HCT116 (cell line): ENCODE measurements at regions not wholly inside any gene's neighbourhood (a gene's known extent, or its start where the extent isn't known, plus 50 kb on each side); places are given as distances from the start of the nearest gene placed in this dataset.

Source experiments
- ATF3 ChIP-seq: IDR thresholded peaks from 2 replicates; pipeline ENCODE4 v1.6.1; 2012
- CEBPB ChIP-seq: IDR thresholded peaks from 2 replicates; pipeline ENCODE4 v1.6.1; 2012; ENCODE audit warnings: low read depth
- CTCF ChIP-seq, 3 experiments: fragments of 200-600 bp in 1 of 3; sonication (generic) in 1 of 3; IDR thresholded peaks in 2 of 3; conservative IDR thresholded peaks in 1 of 3; 2 replicates each; pipeline ENCODE4 v1.5.1; 2012 to 2017; ENCODE audit warnings: low read depth in 2 of 3, low read length in 2 of 3, antibody characterized with exemption in 1 of 3, borderline replicate concordance in 1 of 3, control low read depth in 1 of 3, mild to moderate bottlenecking in 1 of 3, mixed read lengths in 1 of 3, mixed run types in 1 of 3, moderate library complexity in 1 of 3; ENCODE audit not compliant: insufficient read depth in 1 of 3
- EZH2 ChIP-seq: fragments of 200-600 bp; sonication (generic); IDR thresholded peaks from 2 replicates; pipeline ENCODE4 v1.6.1; 2017; ENCODE audit warnings: antibody characterized with exemption, mixed run types
- EZH2phosphoT487 ChIP-seq: fragments of 200-600 bp; IDR thresholded peaks from 2 replicates; pipeline ENCODE4 v1.6.1; 2018; ENCODE audit warnings: antibody characterized with exemption, borderline replicate concordance
- JUND ChIP-seq: IDR thresholded peaks from 2 replicates; pipeline ENCODE4 v1.6.1; 2012
- POLR2AphosphoS5 ChIP-seq: IDR thresholded peaks from 2 replicates; pipeline ENCODE4 v1.6.1; 2011; ENCODE audit warnings: mild to moderate bottlenecking, low read depth, low read length, moderate library complexity
- SIN3A ChIP-seq: IDR thresholded peaks from 2 replicates; pipeline ENCODE4 v1.6.1; 2012; ENCODE audit warnings: low read depth
- SP1 ChIP-seq: IDR thresholded peaks from 2 replicates; pipeline ENCODE4 v1.6.1; 2012; ENCODE audit warnings: low read depth
- TCF7L2 ChIP-seq: IDR thresholded peaks from 2 replicates; pipeline ENCODE4 v1.7.0; 2011; ENCODE audit warnings: borderline replicate concordance, inconsistent platforms; ENCODE audit not compliant: insufficient read depth, insufficient read length; ENCODE audit errors: extremely low read depth
- YY1 ChIP-seq: IDR thresholded peaks from 2 replicates; pipeline ENCODE4 v1.6.1; 2011; ENCODE audit warnings: low read length, low read depth, moderate library complexity, mild to moderate bottlenecking; ENCODE audit not compliant: insufficient replicate concordance; ENCODE audit errors: extremely low read depth
- ZNF274 ChIP-seq: fragments of 200-500 bp; sonication (Bioruptor generic); IDR thresholded peaks from 2 replicates; pipeline ENCODE4 v1.6.1; 2014; ENCODE audit warnings: mild to moderate bottlenecking, low read depth, low read length, inconsistent platforms

- TF ChIP-seq POLR2AphosphoS5 (no peak), YY1 (no peak), CEBPB (no peak), CTCF (IDR thresholded peaks at IDR 0.05 in 2 of 3, conservative IDR thresholded peaks at IDR 0.05 in 1 of 3; ENCODE audit: borderline replicate concordance in 1 of 3, insufficient read depth in 1 of 3, low read depth in 2 of 3, low read length in 2 of 3) (no peak), ATF3 (no peak), EZH2 (no peak), JUND (no peak), SIN3A (no peak), SP1 (no peak), ZNF274 (no peak), EZH2phosphoT487 (no peak), TCF7L2 (no peak)
These were observed 164.8 kb downstream of the MYCN start for GRCh38 chr2:16104949-16105668.
